ENCODE measurements at regions not wholly inside any gene's neighbourhood (a gene's known extent, or its start where the extent isn't known, plus 50 kb on each side); places are given as distances from the start of the nearest gene placed in this dataset.

DNA sequence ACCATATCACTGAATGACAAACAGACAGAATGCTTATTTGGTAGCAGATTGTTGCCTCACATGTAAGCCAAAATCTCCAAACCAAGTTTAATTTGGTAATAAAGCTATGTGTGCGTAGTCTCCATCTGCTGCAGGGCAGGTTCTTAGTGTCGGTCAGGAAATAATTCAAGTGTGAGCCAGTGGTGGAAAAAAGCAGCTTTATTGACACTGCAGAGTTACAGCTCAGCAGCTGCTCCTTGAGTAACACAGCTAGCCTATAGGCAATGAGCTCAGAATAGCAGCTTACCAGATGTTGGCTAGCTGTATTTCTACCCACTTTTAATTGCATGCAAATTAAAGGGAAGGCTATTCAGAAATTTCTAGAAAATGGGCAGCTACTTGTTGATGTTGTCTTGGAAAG lies 757.8 kb upstream of the HS3ST1 start:
- no peak for DNase-seq (ENCODE audit: low read depth in 3 of 3)

DNA sequence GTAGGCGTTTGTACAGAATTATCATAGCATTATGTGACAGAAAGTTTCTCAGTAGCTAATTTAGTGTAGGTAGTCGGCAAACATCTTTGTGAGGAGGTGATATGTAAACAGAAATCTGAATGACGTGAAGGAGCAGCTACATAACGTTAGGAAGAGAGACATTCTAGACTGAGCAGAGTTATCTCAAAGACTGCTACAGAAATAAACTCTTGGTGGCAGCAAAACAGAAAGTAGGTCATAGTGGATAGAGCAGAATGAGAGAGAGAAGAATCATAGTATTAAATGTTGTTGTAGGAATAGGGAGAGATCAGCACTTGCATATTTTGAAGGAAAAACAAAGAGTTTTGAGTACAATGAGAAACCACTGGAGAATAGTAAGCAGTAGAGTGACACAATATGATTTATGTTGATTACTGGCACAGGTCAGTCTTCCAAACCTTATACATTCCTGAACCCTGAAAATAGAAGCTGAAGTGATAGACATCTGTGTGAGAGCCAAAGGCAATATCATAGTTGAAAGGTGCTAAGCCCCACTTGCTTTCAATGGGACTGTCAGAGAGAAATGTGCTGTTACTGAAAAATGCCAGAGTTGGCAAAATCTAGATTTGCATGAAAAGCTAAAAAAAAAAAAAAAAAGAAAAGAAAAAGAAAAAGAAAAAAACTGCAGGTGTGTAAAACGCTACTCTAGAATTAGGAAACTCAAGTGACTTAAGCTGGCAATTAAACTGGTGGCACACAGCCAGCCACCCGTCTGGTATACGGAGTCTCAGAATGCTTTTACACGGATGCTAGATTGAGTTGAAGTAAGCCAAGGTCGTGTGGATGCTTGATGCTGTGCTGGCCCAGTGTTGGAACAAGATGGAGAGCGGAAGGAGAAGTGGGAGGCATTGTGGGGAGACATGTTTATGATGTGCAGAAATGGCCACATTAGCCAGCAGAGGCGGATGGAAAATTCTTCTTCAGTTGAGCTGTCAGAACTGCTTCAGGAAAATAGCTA lies 750.2 kb upstream of the HS3ST1 start:
- DNase-seq (ENCODE audit: low read depth in 3 of 3) = no peak

DNA sequence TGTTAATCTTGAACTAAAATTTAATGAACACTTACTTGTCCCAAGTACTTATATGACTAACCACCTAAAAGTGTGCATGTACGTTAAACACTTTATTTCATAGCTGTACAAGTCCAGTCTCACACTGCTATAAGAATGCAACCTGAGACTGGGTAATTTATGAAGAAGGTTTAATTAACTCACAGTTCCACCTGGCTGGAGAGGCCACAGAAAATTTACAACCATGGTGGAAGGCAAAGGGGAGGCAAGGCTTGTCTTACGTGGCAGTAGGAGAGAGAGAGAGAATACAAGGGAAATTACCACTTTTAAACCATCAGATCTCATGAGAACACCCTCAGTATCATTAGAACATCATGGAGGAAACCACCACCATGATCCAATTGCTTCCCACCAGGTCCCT lies 748.7 kb upstream of the HS3ST1 start:
- no peak for DNase-seq (ENCODE audit: low read depth in 3 of 3)

DNA sequence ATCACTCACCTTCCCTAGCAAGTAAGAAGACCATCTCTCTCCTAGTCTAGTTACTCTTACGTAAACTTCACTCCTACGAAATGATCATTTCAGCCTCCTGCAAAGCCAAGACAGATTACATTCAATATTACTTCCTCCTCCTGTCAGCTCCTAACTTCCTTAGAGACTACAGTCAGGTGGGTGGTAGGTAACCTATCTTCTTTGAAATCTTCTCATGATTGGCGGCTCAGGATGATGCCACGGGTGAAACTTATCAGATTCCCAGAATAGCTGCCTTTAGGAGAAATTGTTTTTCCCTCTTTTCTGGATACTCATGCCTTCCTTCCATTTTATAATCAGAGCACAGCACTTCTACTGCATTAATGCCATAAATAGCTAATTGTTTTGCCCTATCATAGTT lies 744.8 kb upstream of the HS3ST1 start:
- no peak for DNase-seq (ENCODE audit: low read depth in 3 of 3)

DNA sequence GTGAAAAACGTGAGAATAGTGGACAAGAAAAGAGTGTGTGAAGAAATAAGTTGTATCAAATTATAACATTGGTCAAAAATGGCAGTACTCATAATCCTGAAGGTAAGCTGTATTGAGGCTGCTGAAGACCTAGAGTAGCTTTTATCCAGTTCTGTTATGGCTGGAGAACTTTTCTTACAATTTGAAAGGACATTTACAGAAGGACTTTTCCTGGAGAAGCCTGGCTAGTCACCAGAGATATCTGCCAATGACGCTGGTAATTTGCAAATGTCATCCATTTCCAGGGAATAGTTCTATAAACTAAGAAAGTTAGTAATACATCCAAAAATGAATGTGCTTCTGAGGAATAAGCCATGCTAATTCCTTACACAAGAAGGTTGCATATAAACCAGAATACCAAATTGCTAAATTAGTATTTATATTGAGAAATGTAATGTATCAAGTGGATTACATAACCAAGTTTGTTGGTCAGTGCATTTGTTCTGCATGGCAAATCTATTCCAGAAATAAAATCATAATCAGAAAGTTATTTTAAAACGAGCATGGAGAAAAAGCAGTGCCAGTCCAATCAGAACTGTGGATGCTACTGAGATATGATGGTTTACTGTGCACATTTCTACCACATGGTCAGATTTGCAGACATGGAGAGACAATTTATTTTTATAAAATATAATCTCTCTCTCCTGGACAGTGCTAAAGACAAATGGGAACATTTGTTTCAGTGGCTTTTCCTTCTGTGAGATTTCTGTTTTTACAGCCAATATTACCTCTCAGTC lies 743.7 kb upstream of the HS3ST1 start:
- no peak for DNase-seq (ENCODE audit: low read depth in 3 of 3)

DNA sequence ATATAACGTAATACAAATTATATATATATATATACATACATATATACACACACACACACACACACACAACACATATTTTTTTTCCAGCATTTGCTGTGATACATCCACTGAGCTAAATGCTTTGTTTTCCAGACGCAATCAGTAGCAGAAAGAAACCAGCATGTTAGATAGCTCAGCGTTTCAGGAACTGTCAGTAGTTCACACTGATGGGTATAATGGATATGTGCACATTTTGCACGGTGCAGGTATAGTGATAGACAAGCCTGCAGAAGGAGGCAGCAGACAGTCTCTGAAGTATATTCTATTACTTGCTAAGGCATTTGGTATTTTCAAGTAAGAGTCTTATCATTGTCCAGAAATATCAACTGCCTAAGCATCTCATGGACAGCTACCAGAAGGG lies 741.6 kb upstream of the HS3ST1 start:
- DNase-seq (ENCODE audit: low read depth in 3 of 3) = no peak

DNA sequence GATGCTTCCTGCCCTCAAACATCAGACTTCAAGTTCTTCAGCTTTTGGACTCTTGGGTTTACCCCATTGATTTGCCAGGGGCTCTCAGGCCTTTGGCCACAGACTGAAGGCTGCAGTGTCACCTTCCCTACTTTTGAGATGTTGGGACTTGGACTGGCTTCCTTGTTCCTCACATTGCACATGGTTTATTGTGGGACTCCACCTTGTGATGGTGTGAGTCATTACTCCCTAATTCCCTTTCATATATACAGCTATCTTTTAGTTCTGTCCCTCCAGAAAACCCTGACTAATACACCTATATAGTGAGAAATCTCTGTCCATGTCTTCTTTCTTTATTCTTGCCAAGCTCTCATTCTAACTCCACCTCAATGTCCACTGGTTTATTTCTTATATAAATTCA lies 736.9 kb upstream of the HS3ST1 start:
- no peak for DNase-seq (ENCODE audit: low read depth in 3 of 3)

DNA sequence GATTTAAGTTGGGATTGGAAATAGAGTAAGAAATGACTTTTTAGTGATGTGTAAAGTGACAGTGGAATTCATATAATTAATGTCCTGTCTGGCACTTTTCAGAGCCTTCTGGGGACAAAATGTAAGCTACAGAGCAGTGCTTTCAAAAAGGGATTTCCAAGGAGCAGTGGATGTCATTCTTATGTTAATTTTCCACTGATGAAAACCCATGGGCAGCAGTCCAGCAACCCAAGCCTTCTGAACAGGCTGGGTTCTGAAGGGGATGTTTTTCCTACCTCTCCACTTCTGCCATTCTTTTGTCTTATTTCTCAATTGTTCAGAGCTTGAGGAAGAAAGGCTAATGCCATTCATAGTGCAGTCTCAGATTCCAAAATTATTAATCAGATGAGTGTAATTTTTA lies 717.6 kb upstream of the HS3ST1 start:
- DNase-seq (ENCODE audit: low read depth in 3 of 3) = no peak

DNA sequence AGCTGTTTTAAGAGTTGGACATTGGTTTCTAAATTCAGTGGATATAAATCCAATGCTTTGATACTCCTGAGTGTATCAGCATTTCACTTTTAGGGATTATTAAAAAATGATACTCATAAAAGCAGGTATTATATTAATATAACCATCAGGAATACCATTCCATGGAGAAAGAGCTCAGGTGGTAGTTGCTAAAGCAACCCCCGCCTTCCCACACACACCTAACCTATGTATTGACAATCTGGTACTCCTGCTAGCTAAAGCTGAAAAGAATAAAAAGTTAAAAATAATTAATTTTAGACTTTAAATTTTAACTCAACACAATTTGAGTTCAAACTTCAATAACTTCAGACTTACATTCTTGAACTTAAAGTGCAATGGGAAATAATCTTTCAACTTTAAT lies 717.1 kb upstream of the HS3ST1 start:
- no peak for DNase-seq (ENCODE audit: low read depth in 3 of 3)

DNA sequence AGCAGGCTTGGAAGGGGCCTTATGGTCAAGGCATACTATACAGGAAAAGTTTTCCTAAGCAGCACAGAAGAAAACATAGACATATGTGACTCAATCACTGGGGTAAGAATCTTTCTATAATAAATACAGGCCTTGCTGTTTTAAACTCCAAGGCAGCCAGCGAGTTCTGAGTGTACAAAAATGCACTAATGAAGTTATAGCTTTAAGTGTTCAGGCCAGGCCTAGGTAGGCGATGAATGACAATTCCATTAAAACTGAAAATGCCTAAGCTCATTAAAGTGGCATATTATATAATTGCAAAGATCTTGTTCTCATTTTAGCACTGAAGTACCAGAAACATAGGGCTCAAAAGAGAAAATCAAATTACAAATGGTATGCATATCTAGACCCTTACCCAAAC lies 716.4 kb upstream of the HS3ST1 start:
- no peak for DNase-seq (ENCODE audit: low read depth in 3 of 3)

DNA sequence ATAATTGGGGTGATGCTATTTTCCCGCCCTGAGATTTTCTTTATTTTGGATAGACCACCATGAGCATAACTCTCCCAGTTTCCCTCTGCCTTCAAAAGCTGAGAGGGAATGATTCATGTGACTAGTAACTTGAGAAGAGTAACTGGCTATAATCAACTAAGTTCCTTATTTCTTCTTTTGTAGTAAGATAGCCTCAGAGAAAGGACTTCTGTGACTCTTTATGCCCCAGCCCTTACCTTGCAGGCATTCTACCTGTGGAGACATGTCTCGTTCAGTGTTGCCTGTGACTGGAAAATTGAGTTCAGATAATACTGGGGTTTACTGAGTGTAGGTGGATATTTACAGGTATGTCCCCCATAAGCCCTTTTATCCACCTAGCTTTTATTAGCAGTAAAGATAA lies 715.4 kb upstream of the HS3ST1 start:
- DNase-seq (ENCODE audit: low read depth in 3 of 3) = no peak

DNA sequence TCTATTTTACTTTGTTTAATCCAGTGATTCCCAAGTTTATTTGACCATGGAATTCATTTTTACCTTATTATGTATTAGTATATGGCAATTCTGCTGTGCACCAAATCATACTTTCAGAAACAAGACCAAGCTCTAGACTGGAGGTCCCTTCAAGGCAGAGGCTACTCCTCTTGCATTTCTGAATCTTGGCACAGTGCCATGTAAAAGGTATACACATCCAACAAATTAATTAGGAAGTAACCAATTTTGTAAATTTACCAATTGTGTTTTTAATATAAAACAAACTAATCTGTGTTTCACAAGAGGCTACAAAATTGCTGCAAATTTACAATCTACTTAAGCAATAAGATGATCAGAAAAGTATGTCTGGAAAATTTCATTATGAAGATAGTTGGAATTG lies 712.2 kb upstream of the HS3ST1 start:
- DNase-seq (ENCODE audit: low read depth in 3 of 3) = no peak

DNA sequence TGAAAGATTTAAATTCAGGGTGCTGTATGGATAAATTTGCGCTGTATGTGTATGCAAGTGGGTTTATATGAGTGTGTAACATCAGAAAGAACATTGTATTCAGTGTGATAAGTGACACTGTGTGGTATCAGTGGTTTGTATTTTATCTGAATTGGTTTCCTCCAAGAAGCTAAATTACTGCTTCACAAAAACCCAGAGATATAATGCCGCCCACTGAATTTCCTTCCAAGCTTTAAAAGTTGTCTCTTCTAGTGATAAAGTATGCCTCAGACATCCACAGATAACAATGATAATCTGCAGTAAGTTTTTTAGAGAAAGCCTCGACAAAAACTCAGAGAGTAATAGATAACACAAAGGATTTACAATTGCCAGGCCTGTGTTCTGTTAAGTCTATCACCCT lies 710.6 kb upstream of the HS3ST1 start:
- DNase-seq (ENCODE audit: low read depth in 3 of 3) = no peak

DNA sequence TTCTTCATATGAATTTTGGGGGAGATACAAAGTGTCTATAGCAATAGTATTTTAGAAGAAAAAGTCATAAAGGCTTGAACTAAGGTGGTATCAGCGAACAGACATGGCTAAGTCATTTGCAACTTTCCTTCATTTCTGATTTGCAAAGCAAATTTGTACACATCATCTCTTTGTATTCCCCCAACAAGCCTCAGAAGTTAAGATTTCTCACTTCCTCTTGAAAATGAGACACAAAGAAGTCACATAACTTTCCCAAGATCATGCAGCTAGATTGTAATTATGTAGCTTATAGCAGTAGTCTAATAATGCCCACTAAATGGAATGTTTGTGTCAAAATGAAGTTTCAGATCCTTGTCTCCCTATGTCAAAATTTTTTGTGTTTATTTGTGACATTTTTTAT lies 709.8 kb upstream of the HS3ST1 start:
- no peak for DNase-seq (ENCODE audit: low read depth in 3 of 3)

DNA sequence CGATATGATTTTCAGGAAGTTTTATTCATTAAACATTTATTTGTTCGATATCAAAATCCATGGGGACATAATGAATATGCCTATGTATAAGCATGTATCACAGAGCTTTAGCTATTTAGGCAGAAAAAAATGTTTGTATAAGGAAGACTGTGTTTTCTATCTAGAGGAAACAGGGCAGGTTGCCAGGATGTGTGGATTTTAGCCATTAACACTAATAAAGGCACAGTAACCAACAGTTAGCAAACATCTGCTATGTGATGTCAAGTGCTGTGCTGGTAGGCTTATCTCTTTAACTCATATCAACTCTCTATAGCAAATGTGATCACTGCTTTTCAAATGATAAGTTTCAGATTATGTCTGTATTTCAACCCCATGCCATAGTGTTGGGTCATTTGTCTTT lies 708.9 kb upstream of the HS3ST1 start:
- DNase-seq (ENCODE audit: low read depth in 3 of 3) = no peak

DNA sequence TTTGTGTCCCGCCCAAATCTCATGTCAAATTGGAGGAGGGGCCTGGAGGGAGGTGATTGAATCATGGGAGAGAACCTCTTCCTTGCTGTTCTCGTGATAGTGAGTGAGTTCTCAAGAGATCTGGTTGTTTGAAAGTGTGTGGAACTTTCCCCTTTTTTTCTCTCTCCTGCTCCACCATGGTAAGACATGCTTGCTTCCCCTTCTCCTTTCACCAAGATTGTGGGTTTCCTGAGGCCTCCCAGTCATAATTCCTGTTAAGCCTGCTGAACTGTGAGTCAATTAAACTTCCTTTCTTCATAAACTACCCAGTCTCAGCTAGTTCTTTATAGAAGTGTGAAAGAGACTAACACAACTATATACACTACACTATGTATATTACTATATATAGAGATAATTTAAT lies 697.8 kb upstream of the HS3ST1 start:
- DNase-seq (ENCODE audit: low read depth in 3 of 3) = no peak

DNA sequence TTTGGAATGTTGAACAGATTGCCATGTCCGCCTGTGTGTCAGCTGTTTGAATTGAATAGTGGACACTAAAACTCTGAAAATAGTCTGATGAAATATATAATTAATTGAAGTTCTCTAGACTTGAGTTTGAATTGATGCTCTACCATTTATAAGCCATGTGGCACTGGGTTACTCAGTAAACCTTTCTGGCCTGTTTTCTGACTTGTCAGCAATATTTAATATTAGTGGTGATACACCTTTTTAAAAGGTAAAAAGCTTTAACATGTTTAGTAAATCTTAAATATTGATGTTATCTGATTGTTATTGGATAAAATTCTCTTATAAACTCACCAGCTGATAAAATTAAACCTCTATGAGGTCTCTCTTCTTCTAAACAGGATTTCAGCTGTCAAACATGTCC lies 695.4 kb upstream of the HS3ST1 start:
- no peak for DNase-seq (ENCODE audit: low read depth in 3 of 3)

DNA sequence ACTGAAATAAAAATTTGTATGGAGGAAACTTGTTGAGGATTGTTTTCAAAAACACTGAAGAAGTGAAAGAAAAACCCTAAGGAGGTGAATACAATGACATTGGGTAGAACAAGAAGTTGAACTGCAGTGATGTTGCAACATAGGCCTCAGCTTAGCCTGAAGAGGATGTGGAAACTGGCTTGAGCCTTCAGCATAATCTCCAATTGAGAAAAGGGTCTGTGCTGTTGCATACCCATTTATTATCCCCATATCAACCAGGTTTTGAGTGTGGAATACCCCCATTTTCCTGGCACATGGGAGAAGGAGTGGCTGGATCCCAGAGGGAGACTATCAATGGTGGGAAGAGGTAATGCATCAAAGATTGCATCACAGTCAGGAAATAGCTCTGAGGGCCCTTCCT lies 695.0 kb upstream of the HS3ST1 start:
- no peak for DNase-seq (ENCODE audit: low read depth in 3 of 3)

DNA sequence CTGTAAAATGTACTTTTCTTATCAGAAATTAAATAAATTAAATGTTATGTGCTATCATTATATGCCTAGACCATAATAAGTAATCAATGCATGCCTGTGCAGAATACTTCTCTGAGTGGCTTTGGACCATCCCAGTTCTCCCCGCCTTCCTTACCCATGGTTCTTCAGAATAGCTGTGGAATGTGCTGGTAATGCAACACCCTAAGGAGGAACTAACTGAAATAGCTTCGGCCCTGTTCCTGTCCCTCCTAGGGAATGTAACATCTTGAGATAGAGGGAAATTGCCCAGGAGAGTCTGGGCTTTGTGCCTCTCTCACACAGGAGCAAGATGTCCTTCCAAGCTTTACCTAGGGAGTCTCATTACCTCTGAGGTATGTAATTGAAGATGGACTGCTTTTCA lies 693.6 kb upstream of the HS3ST1 start:
- no peak for DNase-seq (ENCODE audit: low read depth in 3 of 3)

DNA sequence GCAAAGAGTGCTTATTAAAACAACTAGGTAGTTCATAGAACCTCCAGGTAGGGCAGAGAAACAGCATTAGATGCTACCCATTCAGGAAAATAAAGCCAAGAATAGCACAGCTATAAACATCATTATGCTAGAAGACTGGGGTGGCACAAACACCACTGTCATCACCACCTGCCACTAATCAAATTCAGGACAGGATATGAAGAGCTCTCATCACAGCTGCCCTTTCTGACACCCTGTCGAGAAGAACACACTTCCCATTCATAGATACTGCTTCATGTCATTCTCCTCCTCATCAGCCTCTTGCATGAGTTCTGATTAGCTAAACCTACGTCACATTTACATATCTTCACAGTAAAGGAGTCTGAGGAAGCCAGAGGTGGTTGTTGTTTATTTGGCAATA lies 692.3 kb upstream of the HS3ST1 start:
- DNase-seq (ENCODE audit: low read depth in 3 of 3) = no peak

DNA sequence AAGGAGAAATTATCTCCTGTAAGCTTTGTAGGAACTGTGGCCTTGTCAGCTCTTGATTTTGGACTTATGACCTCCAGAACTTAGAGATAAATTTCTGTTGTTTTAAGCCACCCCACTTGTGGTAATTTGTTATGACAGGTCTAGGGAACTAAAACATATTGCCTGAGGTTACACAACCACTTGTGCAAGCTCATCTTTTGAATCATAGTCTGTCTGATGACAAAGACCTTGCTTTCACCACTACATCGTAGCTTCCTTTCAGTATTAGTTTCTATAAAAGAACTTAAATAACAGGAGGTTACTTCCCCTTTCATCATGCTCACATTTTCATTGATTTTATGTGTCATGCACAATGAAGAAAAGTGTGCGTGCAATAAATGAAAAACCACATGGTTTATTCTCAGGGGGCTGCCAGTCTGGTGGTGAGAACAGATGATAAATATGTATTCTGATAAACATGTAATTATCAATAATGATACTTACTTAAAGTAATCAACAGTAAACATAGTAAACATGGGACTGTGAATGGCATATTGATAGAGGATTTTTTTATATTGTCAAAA lies 690.0 kb upstream of the HS3ST1 start:
- no peak for DNase-seq (ENCODE audit: low read depth in 3 of 3)

DNA sequence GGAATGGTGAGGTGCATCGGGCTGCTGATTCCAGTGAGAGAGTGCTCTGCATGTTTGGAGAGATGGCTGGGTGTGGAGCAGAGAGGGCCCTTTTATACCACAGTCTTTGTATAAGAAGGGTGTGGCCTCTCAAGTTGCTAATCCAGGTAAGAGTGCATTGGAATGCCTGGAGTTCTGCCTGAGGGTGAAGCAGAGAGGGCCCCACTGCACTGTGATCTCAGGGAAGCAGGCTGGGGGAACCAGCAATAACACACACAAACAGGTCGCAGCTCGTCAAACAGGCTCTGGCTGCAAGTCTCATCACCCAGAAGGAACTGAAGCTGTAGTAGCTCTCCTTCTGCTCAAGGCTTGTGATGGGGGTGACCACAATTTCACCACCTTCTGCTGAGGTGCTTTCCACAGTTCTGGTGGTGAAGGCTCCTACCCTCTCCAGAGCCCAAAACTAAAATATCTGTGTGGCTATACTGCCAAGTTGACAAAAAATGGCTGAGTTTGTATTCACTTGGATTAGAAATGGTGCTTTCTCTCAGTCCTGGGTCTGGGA lies 687.4 kb upstream of the HS3ST1 start:
- no peak for DNase-seq (ENCODE audit: low read depth in 3 of 3)

DNA sequence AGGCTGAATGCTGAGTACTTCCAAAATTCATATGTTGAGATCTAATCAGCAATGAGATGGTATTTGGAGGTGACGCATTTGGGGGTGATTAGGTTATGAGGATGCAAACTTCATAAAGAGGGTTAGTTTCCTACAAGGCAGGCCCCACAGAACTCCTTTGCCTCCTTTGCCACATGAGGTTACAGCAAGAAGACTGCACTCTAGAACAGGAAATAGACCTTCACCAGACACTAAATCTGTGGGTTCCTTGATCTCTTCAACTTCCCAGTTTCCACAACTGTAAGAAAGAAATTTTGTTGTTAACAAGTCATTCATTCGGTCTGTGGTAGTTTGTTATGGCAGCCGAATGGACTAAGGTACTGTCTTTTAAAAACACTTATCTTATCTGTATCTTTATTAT lies 681.9 kb upstream of the HS3ST1 start:
- DNase-seq (ENCODE audit: low read depth in 3 of 3) = no peak

Data from stimulated activated CD4-positive, alpha-beta T cell treated with anti-CD3 and anti-CD28 coated beads, TNF-alpha, amount 100 ng/mL, for 48 hours (primary cell).